Panc1 (cell line): ENCODE measurements at regions not wholly inside any gene's neighbourhood (a gene's known extent, or its start where the extent isn't known, plus 50 kb on each side); places are given as distances from the start of the nearest gene placed in this dataset.

Source experiments
- ATAC-seq: fragments of 200-7000 bp; cut with Tn5 transposase; 2 replicates; pipeline ENCODE4 v1.9.1; 2020; ENCODE audit warnings: mild to moderate bottlenecking, moderate library complexity
- BruUV-seq: library from RNA; stranded (reverse); fragments of 400-500 nt; replicated peaks from 2 replicates; lab custom pipeline; 2021; lab: Mats Ljungman, UMichigan
- CTCF ChIA-PET: fragments of 300-600 bp; sonication (Branson Sonifier 250); formaldehyde crosslinking; loops from one replicate; lab custom pipeline; 2022; ENCODE audit warnings: antibody characterized with exemption; lab: Charles Lee
- POLR2A ChIA-PET: fragments of 300-600 bp; sonication (Branson Sonifier 250); formaldehyde crosslinking; loops from one replicate; lab custom pipeline; 2022; ENCODE audit warnings: antibody characterized with exemption; lab: Charles Lee
- DNase-seq: peaks from one replicate; pipeline ENCODE4 v3.0.0-alpha.2; 2010; ENCODE audit warnings: low read depth, low spot score
- H3K27ac ChIP-seq: 2 replicates; pipeline ENCODE4 v1.5.1; 2011; ENCODE audit warnings: mild to moderate bottlenecking, low read length, inconsistent platforms
- H3K27me3 ChIP-seq: fragments of 200-500 bp; sonication (Bioruptor generic); 2 replicates; pipeline ENCODE4 v1.6.0; 2014; ENCODE audit warnings: low read length, inconsistent platforms; ENCODE audit not compliant: control insufficient read depth, insufficient read depth
- H3K36me3 ChIP-seq: fragments of 200-500 bp; sonication (Bioruptor generic); 2 replicates; pipeline ENCODE4 v1.5.1; 2014; ENCODE audit warnings: inconsistent platforms, mild to moderate bottlenecking, low read length, moderate library complexity; ENCODE audit not compliant: control insufficient read depth, insufficient read depth
- H3K4me1 ChIP-seq: 2 replicates; pipeline ENCODE4 v1.5.1; 2011; ENCODE audit warnings: inconsistent platforms, mild to moderate bottlenecking, low read length, moderate library complexity; ENCODE audit not compliant: control insufficient read depth, insufficient read depth
- H3K4me3 ChIP-seq, 2 experiments: 2 replicates each; pipeline ENCODE4 v1.5.1; 2011 to 2012; ENCODE audit warnings: low read depth in 2 of 2, low read length in 2 of 2, mild to moderate bottlenecking in 2 of 2, inconsistent platforms in 1 of 2, moderate library complexity in 1 of 2
- H3K9me3 ChIP-seq: fragments of 200-500 bp; sonication (Bioruptor generic); 2 replicates; pipeline ENCODE4 v1.5.1; 2014; ENCODE audit warnings: low read depth, mild to moderate bottlenecking, inconsistent platforms, low read length, moderate library complexity; ENCODE audit not compliant: control insufficient read depth, insufficient read depth
- CTCF ChIP-seq: fragments of 450-650 bp; IDR thresholded peaks from 2 replicates; pipeline ENCODE4 v1.5.1; 2017; ENCODE audit warnings: mild to moderate bottlenecking
- POLR2AphosphoS5 ChIP-seq: IDR thresholded peaks from 2 replicates; pipeline ENCODE4 v1.6.1; 2012; ENCODE audit warnings: mild to moderate bottlenecking, low read depth, low read length, moderate library complexity
- REST ChIP-seq, 2 experiments: IDR thresholded peaks; 2 replicates each; pipeline ENCODE4 v1.6.1; 2011 to 2012; ENCODE audit warnings: low read depth in 2 of 2, control low read depth in 1 of 2, low read length in 1 of 2, mild to moderate bottlenecking in 1 of 2, moderate library complexity in 1 of 2; ENCODE audit not compliant: insufficient read depth in 1 of 2
- SIN3A ChIP-seq: IDR thresholded peaks from 2 replicates; pipeline ENCODE4 v1.6.1; 2012; ENCODE audit warnings: low read depth, mild to moderate bottlenecking, low read length, moderate library complexity, borderline replicate concordance; ENCODE audit not compliant: insufficient read depth
- TCF7L2 ChIP-seq: IDR thresholded peaks from 2 replicates; pipeline ENCODE4 v1.6.1; 2011; ENCODE audit warnings: mild to moderate bottlenecking, low read depth, low read length, inconsistent platforms
- in situ Hi-C: cut with HindIII; loops from 2 replicates; pipeline ENCODE4 v1.10.0; 2016; ENCODE audit warnings: low sequenced_read_pairs, low pct_unique_long_range_greater_than_20kb
- intact Hi-C: fragments of 100-400 bp; cut with micrococcal nuclease; formaldehyde crosslinking; loops from one replicate; pipeline ENCODE4 v1.10.0; 2022; ENCODE audit not compliant: unreplicated experiment

- in situ Hi-C loops, result no loop called here
- BruUV-seq, result no TSS peak
These were observed 104.2 kb downstream of the SLITRK6 start for GRCh38 chr13:85694992-85695391.

GRCh38 chr13:85693889-85694511 lies 105.2 kb downstream of the SLITRK6 start:
- no peaks in the 10 kb centered on the region for H3K4me1 ChIP-seq
- TF ChIP-seq TCF7L2 (no peak), SIN3A (no peak), REST (IDR thresholded peaks at IDR 0.05; ENCODE audit: insufficient read depth in 1 of 2, low read depth in 2 of 2, low read length in 1 of 2) (no peak), POLR2AphosphoS5 (no peak), CTCF (no peak)
- no peaks in the 10 kb centered on the region for H3K27me3 ChIP-seq
- in situ Hi-C loops, result no loop called here
- CTCF ChIA-PET, result no interaction called here
- H3K9me3 ChIP-seq, result no peaks in the 10 kb centered on the region
- peak; percentile 87 for ATAC-seq
- POLR2A ChIA-PET, result no interaction called here
- intact Hi-C loops, result no loop called here
- H3K4me3 ChIP-seq, result peak overlapping the region in 1 of 2 experiments; percentile 30; a peak in 2 of 4 replicates
- DNase-seq, result peak; percentile 63
- H3K36me3 ChIP-seq, result no peaks in the 10 kb centered on the region
- H3K27ac ChIP-seq, result peak overlapping the region; percentile 48; the same call in 1 of the 2 replicates
- no TSS peak for BruUV-seq

More at GRCh38 chr13:85694992-85695391, 104.2 kb downstream of the SLITRK6 start:
- Histone ChIP-seq H3K36me3 (no peaks in the 10 kb centered on the region), H3K4me1 (no peaks in the 10 kb centered on the region), H3K9me3 (no peaks in the 10 kb centered on the region), H3K4me3 (no peak overlapping the region), H3K27me3 (no peaks in the 10 kb centered on the region), H3K27ac (no peak overlapping the region)
- DNase-seq (no peak), ATAC-seq (no peak)
- intact Hi-C loops, result no loop called here
- ChIA-PET POLR2A (no interaction called here), CTCF (no interaction called here)
- TF ChIP-seq POLR2AphosphoS5, result no peak

- CTCF ChIA-PET, result no interaction called here
- Histone ChIP-seq H3K4me3 (no peak overlapping the region), H3K4me1 (no peaks in the 10 kb centered on the region), H3K27ac (no peak overlapping the region), H3K27me3 (no peaks in the 10 kb centered on the region), H3K36me3 (no peaks in the 10 kb centered on the region), H3K9me3 (no peaks in the 10 kb centered on the region)
- DNase-seq (no peak), ATAC-seq (no peak)
- POLR2A ChIA-PET, result no interaction called here
- BruUV-seq, result no TSS peak
- in situ Hi-C loops (no loop called here), intact Hi-C loops (no loop called here)
- no peak for TF ChIP-seq CTCF
These were observed 108.9 kb downstream of the SLITRK6 start for GRCh38 chr13:85690368-85690767.
